Dermis blood vessel endothelial cell (primary cell): ENCODE measurements at regions not wholly inside any gene's neighbourhood (a gene's known extent, or its start where the extent isn't known, plus 50 kb on each side); places are given as distances from the start of the nearest gene placed in this dataset.
A peak's percentile ranks its signal among the peaks of the same experiment; 100 is the strongest.

Source experiments
- DNase-seq: peaks from one replicate; pipeline ENCODE4 v3.0.0; 2010

DNA sequence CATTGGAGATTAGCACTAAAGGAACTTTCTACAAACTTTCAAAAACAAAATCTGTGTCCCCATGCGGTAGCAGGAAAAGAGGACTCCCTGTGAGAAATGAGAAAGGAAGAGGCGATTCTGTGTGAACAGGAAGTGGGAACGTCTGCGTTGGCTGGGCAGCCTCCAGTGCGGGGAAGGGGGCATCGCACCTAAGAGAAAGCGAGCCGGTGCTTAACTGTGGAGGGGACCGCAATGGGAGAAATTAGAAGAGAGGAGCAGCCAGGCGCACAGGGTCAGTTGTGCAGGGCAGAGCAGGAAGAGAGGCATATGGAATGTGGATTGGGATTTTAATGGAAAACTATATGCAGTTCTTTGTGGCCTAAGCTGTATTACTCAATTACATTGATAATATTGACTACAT lies 77.4 kb upstream of the DOCK9 start:
- peak; percentile 47 for DNase-seq

DNA sequence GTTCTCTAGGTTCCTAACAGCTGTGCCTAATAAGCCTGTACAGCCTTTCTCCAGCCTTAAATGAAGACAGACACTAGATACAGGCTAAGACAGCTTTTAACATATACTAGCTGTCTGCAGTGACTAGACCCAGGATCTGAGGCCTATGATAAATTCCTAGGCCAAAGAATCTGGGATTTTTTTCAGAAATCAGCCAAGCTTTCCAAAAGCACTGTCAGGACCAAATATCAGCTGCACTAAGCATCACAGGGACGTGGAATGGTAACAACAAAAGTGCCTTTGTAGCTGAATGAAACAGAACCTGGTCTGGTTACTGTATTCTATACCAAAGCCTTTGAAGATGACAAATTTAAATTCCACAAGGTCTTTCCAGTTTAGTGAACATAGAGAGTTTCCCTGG lies 77.9 kb upstream of the DOCK9 start:
- no peak for DNase-seq

DNA sequence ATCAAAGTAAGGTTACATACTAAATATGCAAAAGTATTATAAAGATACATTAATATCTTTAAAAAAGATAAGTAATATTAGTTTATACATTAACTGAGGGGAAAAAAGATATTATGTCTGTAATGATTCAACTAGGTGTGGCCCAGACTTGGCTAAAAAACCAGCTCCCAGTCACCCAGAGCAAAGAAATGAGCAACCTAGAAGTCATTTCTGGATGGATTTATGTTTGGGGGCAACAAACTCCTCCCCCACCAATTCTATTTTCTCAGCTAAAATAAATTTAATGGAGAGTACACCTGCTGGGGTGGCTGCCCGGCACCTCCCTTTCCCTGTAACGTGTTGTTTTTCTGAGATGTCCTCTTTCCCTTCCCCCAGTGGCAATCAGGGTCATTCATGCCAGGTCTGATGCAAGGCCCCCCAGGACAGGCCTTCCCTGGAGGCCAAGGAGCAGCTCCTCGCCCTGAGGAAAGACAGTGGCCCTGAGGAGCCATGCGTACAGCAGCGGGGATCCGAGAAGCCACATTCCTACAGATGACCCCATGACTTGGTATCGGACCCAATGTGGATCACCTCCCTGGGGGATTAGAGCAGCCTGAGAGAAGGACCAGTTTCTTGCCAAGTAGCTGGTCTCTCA lies 78.6 kb upstream of the DOCK9 start:
- no peak for DNase-seq

DNA sequence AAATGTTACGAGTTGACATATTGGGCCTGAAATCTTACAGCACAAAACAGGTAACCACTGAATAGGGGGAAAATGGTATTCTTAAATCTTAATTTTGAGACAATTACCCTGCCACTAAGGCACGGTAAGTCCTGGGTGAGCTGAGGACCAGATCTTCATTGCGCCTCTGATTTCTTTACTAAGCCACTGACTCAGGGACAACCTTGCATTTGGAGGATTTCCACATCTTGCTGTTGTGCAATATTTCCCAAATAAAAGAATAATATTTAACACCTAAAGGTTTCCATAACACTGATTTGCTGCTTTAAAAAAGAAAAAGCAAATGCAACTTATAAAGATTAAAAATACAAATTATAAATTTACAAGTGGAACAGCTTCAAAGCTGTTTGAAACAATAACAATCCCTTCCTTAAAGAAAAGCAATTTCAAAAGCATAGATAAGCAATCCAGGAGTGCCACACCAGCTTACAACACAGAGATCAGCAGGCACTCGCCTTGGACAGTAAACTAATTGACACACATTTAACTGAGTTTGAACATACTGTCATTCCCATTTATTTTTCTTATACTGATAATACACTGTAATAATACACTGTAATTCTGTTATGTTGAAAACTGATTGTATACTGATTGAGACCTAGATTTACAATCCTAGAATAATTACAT lies 79.6 kb upstream of the DOCK9 start:
- DNase-seq = no peak

DNA sequence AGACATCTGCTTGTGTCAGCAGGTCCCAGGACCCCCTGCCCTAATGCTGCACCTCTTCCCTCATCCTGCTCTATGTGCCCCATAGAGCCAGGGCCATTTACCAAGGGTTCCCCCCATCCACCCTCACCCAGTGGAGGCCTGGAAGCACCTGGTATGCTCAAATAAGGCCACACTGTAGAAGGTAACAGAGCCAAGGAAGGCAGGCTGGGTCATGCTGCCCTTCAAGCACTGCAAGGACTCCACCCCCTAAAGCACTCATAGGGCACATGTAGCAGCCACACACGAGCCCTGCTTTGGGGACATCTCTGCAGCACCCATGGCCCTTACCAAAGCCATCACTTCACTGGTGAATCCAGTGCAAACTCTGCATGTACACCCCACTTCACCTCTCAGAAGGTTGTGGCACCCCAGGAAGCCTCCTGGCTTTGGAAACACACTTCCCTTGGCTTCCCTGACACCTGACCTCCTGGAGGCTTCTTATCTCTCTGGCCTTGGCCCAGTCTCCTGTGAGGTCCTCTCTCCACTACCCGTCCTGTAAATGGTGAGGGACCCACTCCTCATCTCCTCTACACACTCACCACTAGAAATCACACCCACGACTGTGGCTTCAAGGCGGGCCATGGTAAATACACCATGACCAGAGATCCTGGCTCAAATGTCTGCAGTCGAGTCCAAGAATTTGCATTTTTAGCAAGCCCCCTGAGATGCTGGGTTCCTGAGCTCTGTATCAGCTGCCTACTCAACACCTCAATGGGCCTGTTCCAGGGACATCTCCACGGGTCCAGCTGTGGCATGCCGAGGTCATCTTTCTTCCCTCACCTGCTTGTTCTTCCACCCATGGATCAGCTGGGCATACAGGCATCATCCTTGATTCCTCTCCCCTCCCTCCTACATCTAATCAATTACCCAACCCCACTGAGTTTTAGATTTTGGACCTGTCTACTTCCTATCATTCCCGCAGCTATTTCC lies 80.9 kb upstream of the DOCK9 start:
- DNase-seq = no peak

DNA sequence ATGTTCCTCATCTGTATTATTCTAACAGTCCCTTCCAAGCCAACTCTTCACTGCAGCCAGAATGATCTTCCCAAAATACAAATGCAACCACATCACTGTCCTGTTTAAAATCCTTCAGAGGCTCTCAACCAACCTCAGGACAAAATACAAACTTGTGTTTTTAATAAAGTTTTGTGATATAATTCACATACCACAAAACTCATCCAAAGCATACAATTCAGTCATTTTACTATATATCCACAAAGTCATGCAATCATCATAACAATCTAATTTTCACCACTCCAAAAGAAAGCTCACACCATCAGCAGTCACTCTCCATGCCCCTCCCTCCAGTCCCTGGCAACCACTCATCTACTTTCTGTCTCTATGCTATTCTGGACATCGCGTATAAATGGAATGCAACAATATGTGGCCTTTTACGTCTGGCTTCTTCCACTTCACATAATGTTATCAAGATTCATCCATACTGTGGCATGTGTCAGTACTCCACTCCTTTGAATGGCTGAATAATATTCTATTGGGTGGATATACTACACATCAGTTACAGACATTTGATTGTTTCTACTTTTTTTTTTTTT lies 81.7 kb upstream of the DOCK9 start:
- no peak for DNase-seq

DNA sequence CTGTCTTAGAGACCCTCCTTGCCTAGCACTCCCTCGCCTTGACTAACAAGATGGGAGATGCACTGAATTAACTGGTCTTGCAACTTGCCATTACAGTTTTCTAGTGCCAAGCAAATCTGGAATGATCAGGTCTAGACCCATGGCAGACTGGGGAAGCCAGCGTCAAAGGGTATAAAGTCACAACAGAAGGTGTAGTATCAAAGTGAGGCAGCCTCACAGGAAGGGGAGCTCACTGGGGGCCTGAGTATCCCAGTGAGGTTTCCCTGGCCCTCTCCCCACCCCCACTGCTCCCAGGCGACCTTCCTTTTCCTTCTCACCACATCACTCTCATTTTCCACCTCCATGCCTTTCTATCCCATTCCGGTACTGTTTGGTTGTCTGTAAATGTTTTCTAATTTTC lies 83.5 kb upstream of the DOCK9 start:
- DNase-seq = no peak

DNA sequence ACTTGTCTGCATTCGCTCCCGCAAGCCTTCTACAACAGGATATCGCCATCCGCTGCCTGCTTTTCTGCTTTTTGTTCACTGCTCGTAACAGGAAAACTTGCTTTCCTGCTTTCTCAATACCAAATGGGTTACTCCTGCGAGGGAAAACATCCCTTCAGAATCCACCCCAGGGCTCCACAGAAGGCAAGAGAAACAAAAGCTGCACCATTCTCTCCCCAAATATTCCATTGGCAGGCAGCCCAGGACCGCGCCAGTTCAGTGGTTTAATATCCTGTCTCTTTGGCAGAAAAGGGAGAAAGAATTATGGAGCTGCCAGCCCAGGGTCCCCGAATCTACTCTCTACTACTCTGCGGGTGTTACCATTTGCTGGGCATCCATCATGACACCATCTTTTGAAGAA lies 84.7 kb upstream of the DOCK9 start:
- peak; percentile 88 for DNase-seq

DNA sequence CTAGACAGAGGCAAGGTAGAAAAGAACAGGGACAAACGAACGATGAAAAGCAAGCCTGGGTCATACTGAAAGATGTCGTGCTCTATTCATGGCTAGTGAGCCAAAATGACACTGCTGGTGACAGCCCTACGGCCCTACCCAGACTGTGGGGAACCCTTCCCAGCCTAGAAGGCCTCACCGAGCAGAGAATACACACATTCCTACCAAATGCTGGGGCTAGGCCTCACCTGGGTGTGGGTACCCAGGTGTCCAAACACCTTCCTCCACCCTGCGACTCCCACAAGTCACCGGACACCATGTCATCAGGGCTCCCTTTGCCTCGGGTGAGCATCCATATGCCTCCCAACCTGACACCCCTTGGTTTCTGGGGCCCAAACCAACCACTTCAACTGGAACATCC lies 85.3 kb upstream of the DOCK9 start:
- no peak for DNase-seq

DNA sequence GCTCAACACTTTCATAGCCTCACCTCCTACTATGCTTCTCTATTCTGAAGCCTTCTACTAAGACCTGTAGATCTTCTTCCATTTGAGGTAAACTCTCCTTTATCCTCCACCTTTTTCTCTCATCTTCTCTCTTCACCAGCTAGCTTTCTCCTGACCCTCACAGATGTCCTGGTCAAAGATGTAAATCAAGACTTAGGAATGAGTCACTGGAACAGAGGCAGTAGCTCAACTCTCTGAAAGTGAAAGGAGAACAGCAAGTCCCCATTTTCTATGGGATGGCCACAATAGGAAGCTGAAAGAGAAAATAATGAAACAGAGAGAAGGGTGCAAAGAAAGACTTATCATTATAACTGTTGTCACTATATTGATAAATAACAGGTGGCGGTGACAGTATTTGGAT lies 86.1 kb upstream of the DOCK9 start:
- peak; percentile 58 for DNase-seq

DNA sequence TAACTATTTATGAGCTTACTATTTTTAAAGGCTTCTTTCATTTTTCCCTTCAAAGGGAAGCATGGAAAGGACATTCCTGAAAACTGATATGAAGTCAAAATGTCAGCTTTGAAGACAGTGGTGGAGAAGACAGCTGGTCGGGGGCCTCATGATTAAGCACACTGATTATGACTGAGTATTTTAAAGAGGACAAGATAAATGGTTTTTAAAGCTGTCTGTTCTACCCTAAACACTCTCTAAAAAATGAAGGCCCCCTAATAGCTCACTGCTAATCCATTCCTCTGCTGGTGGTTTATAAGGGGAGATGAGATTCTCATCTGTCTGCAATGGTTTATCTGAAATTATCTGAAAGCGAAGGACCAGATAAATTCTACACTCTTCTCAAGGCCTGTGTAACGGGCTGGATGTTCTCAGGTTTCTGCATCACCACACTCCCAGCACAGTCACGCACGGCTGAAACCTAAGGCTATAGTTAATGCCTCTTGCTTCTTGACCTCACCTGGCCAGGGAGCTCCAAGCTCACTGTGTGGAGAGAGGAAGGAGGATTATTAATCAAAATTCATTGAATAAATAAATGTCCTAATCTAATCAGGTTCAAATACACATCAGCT lies 86.9 kb upstream of the DOCK9 start:
- no peak for DNase-seq

DNA sequence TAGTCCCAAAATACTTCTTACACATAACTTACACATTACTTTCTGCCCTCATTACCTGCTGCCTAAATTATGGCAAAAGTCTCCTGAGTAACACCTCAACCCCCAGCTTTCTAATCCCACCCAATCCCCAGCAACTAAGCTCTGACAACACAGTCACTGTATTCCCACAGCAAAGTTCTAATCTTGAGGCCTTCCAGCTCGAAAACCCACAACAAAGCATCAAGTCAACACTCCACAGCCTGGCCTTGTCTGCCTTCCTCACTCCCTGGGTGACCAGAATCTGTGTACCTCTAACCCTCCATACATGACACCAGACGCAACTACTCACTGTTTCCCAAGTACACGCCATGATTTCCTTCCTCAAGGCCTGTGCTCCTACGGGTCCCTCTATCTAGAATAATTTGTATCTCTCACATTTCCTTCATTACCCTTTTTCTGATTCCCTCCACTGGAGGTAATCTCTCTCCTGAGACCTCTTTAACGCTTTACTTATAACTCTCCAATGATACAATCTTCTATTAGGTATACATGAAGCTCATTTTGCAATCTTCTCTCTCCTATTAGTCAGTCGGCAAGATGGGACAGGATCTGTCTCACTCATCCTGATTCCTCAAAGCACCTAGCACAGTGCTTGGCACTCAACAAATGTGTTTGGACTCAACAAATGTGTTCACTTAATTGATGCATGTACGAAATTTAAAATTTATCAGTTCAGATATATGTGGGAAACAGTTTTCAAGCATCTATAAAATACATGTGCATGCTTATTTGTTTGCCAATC lies 87.6 kb upstream of the DOCK9 start:
- no peak for DNase-seq

DNA sequence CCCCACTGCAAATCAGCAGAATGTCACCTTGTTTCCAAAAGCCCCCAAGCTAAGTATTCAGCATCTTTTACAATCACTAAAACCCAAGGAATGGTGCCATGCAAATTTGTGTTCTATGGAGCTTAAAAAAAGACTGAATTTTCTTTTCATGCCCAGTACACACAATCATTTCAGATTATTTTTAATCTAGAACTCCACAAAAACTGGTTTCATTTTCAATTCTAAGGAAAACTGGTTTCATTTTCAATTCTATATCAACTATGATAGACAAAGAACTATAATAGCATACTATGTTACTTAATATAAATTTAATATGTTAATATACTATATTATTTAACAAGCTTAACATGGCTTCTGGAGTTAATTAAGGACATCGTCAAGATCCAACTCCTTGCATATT lies 88.4 kb upstream of the DOCK9 start:
- no peak for DNase-seq

DNA sequence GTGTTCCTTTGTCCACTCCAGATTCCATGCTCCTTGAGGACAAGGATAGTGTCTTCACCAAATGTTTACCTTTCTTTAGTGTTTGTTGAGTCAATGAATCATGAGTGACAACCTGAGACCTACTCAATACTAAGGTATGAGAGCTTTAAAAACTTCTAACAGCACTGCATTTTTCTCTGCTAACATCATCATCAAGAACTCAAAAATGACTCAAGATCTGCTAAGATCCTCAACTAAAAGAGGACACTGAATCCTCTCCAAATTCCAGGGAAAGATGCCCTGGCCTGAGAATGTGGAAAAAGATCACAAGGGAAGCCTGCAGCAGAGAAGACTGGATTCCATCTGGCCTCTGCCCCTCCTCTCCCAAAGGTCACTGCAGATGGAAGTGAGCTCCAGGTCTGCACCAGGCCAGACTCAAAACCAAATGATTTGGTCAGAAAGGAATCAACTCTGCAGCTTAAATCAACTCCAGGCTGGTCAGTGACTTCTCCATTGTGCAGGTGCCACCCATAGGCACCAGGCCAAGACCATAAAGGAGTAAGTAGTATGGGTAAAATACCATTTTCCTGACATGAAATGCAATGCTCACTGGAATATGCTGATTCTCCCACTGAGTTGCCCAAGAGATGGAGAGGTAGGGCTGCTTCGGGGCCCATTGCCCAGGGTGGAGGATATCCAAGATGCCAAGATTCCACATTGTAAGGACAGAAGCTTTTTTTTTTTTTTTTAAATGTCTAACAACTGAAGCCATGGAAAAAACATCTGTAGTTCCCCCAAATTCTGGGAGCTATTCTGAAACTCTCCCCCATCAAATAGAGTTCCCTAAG lies 89.5 kb upstream of the DOCK9 start:
- no peak for DNase-seq

DNA sequence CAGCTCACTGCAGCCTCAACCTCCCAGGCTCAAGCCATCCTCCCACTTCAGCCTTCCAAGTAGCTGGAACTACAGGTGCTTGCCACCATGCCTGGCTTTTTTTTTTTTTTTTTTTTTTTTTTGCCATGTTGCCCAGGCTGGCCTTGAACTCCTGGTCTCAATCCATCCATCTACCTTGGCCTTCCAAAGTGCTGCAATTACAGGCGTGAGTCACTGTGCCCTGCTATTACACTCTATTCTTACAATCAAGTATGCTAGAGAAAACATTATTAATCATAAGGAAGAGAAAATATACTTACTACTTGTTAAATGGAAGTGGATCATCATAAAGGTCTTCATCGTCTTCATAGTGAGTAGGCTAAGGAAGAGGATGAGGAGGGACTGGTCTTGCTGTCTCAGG lies 93.3 kb upstream of the DOCK9 start:
- DNase-seq = no peak

DNA sequence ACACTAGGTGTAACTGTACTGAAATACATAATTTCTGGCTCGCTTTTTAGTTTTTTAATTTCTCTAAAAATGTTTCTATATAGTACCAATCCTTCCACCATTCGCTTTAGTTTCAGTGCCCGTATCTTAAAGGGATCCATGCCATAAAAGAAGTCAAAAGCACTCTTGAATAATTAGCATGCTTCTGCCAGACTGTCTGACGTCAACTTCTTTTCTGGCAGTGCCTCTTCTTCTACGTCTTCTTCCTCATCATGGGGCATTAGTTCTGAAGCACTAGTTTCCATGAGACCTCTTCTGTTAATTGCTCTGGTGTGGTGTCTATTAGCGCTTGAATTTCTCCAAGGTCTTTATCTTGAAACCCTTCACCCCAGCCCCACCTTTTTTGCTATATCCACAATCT lies 93.8 kb upstream of the DOCK9 start:
- no peak for DNase-seq

DNA sequence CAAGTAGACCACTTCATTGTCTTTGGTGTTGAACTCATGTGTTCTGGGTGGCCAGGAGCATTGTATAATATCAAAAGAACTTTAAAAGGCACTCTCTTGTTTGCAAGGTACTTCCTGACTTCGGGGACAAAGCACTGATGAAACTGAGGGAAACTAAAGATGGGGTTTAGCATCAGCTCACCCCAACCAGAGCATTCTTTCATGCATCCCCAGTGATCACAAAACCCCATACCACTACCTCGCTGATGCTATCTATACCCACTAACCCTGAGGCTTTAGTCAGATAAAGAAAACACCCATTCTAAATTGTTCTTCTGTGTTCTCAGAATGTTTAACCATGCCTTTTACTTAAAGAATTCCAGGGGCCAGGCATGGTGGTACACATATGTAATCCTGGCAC lies 94.5 kb upstream of the DOCK9 start:
- DNase-seq = no peak

DNA sequence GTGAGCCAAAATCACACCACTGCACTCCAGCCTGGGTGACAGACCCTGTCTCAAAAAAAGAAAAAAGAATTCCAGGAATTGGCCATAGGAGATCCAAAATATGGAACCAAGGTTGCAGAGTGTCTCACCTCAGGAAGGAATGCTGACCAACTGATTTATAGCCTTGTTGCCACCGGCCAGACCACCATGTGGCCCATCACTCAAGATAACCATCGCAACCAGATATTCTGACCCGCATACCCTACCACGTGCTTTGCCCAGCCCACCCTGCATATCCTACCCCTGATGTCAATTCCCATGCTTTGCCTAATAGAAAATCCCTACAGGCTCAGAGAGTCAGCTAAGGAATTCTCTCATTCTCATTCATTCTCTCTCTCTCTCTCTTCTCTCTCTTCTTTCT lies 95.1 kb upstream of the DOCK9 start:
- DNase-seq = no peak

DNA sequence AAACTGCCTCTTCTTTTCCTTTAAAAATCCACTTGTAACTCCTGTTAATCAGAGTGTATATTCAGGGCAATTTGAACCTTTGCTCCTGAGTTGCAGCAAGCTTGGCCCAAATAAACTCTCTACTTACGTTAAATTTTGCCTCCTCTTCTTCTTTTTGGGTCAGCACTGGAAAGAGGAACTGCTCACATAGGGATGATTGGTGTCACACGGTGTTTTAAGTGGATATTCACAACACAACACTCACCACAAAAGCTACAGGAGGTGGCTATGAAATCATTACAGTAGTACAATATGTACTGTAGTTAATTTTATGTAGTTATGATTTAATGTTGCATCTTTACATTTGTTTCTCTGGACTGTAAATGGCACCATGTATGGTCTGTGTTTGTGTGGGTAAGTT lies 96.8 kb upstream of the DOCK9 start:
- DNase-seq = no peak

DNA sequence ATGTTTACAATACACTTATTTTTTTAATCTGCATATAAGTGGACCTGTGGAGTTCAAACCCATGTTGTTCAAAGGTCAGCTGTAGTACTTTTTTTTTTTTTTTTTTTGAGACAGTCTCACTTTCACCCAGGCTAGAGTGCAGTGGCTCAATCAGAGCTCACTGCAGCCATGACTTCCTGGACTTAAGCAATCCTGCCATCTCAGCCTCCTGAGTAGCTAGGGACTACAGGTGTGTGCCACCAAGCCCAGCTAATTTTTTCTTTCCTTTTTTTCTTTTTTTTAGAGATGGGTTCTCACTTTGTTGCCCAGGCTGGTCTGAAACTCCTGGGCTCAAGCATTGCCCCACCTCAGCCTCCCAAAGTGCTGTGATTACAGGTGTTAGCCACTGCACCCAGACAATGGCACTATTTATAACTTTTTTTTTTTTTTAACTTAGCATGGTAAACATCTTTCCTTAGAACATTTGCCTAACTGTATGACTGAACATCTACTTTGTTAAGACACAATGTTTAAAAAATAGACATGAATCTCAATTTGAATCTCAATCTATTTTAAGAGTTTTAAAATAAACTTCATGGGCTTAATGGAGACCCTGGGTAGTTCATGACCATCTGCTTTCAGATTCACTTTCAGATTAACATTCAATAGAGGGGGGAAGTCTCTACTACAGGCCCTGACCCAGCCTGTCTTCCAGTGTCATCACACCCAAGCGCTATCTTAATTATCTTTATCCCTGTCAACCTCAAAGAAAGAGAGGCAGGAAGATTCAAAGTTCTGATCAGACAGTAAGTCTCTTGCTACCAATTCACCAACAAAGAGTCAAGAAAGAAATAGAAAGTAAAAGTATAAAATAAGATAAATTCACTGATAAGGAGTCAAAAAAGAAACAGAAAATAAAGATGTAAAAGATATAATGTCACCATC lies 97.7 kb upstream of the DOCK9 start:
- DNase-seq = no peak
